ENCODE measurements at regions not wholly inside any gene's neighbourhood (a gene's known extent, or its start where the extent isn't known, plus 50 kb on each side); places are given as distances from the start of the nearest gene placed in this dataset.

DNA sequence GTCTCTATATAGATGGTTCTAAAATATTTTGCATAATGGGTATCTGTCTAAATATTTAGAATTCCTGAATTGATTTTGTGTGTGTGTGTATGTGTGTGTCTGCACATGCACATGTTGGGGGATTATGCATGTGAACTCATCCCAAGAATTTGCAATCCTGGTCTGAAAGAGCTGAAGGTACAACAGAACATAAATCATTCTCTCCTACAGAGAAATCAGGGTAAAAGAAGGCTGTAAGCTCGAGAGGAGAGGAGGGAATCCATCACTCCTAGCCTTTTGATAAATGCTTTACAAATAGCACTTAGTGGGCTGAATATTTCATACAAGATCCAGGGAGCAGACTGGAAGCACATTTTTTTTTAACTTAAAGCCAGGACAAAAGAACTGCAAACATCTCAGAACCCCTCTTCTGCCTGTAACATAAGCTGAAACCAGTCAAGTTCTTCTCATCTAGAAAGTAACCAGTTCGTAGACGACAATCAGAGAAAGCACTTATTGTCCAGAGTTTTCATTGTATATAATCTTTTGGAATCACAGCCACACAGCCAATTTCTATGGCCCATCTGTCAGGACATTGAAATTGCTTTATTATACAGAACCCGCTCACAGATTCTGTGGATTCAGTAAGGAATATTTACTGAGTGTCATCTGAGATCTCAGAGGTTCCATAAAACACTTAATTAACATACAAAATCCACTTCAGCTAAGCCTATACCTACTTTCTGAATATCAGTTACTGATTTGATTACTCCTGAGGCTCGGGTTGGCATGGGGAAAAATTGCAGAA is 541.4 kb upstream of the ZNF462 start:
- H3K9me3 ChIP-seq: no peaks in the 10 kb centered on the region
- H3K27ac ChIP-seq: no peak overlapping the region
- TF ChIP-seq, protein P1, sequence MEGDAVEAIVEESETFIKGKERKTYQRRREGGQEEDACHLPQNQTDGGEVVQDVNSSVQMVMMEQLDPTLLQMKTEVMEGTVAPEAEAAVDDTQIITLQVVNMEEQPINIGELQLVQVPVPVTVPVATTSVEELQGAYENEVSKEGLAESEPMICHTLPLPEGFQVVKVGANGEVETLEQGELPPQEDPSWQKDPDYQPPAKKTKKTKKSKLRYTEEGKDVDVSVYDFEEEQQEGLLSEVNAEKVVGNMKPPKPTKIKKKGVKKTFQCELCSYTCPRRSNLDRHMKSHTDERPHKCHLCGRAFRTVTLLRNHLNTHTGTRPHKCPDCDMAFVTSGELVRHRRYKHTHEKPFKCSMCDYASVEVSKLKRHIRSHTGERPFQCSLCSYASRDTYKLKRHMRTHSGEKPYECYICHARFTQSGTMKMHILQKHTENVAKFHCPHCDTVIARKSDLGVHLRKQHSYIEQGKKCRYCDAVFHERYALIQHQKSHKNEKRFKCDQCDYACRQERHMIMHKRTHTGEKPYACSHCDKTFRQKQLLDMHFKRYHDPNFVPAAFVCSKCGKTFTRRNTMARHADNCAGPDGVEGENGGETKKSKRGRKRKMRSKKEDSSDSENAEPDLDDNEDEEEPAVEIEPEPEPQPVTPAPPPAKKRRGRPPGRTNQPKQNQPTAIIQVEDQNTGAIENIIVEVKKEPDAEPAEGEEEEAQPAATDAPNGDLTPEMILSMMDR (IDR thresholded peaks at IDR 0.05): no peak
- no peak for TF ChIP-seq POLR2A (IDR thresholded peaks at IDR 0.05)
- no peaks in the 10 kb centered on the region for H3K4me1 ChIP-seq
- no peaks in the 10 kb centered on the region for H3K36me3 ChIP-seq
- no peak overlapping the region for H3K4me3 ChIP-seq
- DNase-seq: no peak
- H3K27me3 ChIP-seq: no peaks in the 10 kb centered on the region

- Histone ChIP-seq H3K4me3 (no peak overlapping the region), H3K9me3 (no peaks in the 10 kb centered on the region), H3K27me3 (no peaks in the 10 kb centered on the region), H3K27ac (no peak overlapping the region), H3K36me3 (no peaks in the 10 kb centered on the region), H3K4me1 (no peaks in the 10 kb centered on the region)
- DNase-seq: no peak
- TF ChIP-seq POLR2A (IDR thresholded peaks at IDR 0.05): no peak
- TF ChIP-seq, protein P1 (IDR thresholded peaks at IDR 0.05): no peak
These were observed 540.2 kb upstream of the ZNF462 start for GRCh38 chr9:106322706-106323245.

DNA sequence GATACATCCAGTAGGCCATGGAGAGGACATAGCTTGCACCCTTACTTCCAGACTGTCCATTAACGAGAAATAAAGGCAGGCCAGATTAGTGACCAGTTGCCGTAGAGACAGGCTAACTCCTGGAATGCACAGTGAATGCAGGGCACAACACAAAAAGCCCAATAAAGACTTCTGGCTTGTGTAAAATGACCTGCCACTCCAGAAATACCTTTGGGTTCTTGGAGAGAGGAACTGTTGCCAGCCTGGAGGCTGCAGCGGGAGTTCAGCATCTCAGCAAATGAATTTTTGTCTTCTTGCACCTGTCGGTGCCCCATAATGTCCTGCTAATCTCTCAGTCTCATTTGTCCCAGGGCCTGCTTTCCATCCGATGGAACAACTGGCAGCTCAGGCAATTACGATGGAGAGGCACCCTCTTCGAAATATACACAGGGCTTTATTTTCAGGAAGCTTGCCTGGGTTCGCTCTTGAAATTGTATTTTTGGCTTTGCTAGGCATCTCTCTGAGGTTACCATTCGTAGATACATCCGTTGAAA is 538.8 kb upstream of the ZNF462 start:
- DNase-seq: no peak
- Histone ChIP-seq H3K27me3 (no peaks in the 10 kb centered on the region), H3K9me3 (no peaks in the 10 kb centered on the region), H3K4me1 (no peaks in the 10 kb centered on the region), H3K4me3 (no peak overlapping the region), H3K36me3 (no peaks in the 10 kb centered on the region), H3K27ac (no peak overlapping the region)
- TF ChIP-seq POLR2A (IDR thresholded peaks at IDR 0.05): no peak
- TF ChIP-seq, protein P1 (IDR thresholded peaks at IDR 0.05): no peak

- H3K27me3 ChIP-seq: no peaks in the 10 kb centered on the region
These were observed 538.2 kb upstream of the ZNF462 start for GRCh38 chr9:106324591-106325280.

GRCh38 chr9:106326493-106326892 is 536.5 kb upstream of the ZNF462 start:
- no peak for TF ChIP-seq POLR2A (IDR thresholded peaks at IDR 0.05)
- TF ChIP-seq, protein P1 (IDR thresholded peaks at IDR 0.05): no peak
- Histone ChIP-seq H3K4me1 (no peaks in the 10 kb centered on the region), H3K4me3 (no peak overlapping the region), H3K27ac (no peak overlapping the region), H3K9me3 (no peaks in the 10 kb centered on the region), H3K36me3 (no peaks in the 10 kb centered on the region), H3K27me3 (no peaks in the 10 kb centered on the region)
- no peak for DNase-seq

More at GRCh38 chr9:106324591-106325280, 538.2 kb upstream of the ZNF462 start:
- no peak overlapping the region for H3K4me3 ChIP-seq
- no peaks in the 10 kb centered on the region for H3K36me3 ChIP-seq
- no peaks in the 10 kb centered on the region for H3K9me3 ChIP-seq
- DNase-seq: no peak
- no peak overlapping the region for H3K27ac ChIP-seq
- no peaks in the 10 kb centered on the region for H3K4me1 ChIP-seq
- no peak for TF ChIP-seq POLR2A (IDR thresholded peaks at IDR 0.05)
- TF ChIP-seq, protein P1 (IDR thresholded peaks at IDR 0.05): no peak

Measured in Peyer's patch (tissue), 4 donors.